ENCODE measurements at regions not wholly inside any gene's neighbourhood (a gene's known extent, or its start where the extent isn't known, plus 50 kb on each side); places are given as distances from the start of the nearest gene placed in this dataset.

DNA sequence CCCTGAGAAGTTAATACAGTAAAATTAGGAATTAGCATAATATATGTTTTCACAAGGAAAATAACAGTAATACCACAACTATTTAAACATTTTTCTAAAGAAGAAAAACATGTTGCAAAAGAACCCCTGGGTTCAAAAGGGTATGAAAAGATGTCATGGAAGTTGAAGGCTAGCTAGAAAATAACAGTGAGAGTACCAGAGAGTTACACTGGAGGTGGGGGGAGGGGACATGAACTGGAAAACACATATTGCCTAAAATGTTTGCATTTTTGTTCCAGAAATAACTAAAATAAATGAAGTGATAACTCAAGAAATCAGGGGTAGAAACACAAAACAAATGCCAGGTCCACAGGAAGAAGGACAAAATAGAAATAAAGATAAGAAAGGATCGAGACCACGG is 336.6 kb upstream of the MAD2L1 start:
- TF ChIP-seq POLR2A (IDR thresholded peaks at IDR 0.05): no peak
- no peak for TF ChIP-seq CTCF (IDR thresholded peaks at IDR 0.05 in 4 of 5, conservative IDR thresholded peaks at IDR 0.05 in 1 of 5)
